HG03378 (cell line): ENCODE measurements at regions not wholly inside any gene's neighbourhood (a gene's known extent, or its start where the extent isn't known, plus 50 kb on each side); places are given as distances from the start of the nearest gene placed in this dataset.

Experiments used
- ATAC-seq: cut with Tn5 transposase; IDR thresholded peaks from one replicate; pipeline ENCODE4 v1.9.1; 2021; ENCODE audit warnings: mild to moderate bottlenecking, moderate library complexity; ENCODE audit not compliant: unreplicated experiment

- no peak for ATAC-seq
Measured at GRCh38 chr4:81963015-81963762, 410.6 kb downstream of the HNRNPD start.

DNA sequence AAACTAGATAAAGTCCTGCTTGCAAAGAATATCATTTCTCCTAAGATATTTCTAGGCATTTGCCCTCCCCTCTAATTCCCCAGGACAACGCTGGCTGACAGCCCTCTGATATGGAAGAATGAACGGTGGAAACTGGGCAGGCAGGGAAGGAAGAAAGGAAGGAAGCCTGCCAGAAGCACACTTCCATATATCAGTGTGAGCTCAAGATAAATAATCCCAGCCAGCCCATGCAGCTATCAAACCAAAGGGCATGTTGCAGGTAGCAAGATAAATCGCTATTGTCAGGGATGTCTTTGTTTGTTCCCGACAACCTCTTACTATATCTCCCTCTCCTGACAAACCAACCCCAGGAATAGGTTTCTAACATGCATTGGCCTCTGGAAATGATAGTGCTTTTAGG is 412.8 kb downstream of the HNRNPD start:
- no peak for ATAC-seq

GRCh38 chr4:81954271-81954670 is 419.5 kb downstream of the HNRNPD start:
- ATAC-seq: no peak

DNA sequence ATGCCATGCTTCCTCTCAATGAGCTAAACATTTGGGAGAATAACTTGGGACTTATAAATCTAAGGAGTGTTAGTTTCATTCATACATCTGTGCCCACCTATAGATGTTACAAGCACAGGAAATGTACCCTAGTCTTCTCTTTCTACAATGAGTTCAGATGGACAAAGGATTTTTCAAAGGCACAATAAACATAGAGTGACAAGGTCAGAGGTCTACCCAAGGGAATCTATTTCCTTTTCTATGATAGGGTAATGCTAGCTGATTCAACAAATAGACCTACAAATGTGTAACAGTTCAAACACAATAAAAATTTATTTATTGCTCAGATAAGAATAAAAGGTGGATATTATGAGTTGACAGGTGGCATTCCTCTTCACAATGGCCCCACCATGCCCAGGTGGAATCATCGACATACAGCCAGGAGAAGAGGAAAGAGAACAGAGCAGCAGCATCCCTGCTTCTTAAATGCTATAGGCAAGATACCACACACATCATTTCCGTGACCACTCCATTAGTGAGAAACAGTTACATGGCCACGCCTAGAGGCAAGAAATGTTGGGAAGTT is 421.8 kb downstream of the HNRNPD start:
- no peak for ATAC-seq

DNA sequence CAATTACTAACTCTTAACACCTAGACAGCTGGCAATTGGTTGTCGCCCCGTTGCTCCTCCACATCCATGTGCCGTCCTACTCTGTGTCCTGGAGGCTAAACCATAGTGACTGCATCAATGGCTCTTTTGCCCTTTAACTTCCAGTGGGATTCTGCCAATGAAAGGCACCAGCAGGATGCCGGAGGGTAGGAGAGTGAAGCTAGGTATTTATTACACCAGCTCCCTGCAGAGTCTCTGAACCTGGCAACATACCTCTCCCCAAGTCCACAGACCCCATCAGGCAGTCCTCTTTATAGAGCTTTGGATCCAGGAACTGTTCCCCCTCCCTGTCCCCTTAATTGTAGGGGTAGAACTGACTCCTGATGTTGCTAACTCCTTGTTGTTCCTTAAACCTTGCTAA is 426.8 kb downstream of the HNRNPD start:
- ATAC-seq: no peak

DNA sequence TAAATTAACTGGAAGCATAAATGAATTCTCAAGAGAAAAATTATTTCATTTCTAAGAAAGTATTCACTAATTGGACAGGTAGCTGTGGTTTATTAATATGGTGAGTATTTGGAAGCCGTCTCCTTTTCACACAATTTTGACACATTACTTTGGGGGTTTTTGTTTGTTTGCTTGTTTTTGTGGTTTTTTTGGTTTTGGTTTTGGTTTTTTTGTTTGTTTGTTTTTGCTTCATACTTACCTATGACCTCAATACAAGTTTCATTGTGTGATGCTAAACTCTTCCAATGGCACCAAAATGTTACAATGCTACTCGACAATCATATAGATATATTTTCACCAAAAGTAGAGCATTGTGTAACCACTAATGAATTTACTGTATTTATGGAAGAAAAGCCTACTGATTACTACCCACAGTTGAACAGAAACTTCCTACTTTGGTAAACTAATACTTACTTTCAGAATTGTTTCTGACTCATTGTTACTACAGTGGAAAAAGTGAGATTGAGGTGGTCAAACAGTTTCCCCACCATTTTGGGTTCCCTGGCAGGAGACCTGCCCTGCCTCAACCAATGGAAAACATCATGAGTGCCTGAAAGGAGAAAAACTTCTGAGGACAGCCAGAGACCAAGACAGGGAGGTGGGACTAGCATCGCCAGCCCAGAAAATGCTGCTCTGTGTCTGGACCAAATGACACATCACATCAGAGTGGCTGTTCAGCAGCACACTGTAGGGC is 443.1 kb downstream of the HNRNPD start:
- no peak for ATAC-seq

DNA sequence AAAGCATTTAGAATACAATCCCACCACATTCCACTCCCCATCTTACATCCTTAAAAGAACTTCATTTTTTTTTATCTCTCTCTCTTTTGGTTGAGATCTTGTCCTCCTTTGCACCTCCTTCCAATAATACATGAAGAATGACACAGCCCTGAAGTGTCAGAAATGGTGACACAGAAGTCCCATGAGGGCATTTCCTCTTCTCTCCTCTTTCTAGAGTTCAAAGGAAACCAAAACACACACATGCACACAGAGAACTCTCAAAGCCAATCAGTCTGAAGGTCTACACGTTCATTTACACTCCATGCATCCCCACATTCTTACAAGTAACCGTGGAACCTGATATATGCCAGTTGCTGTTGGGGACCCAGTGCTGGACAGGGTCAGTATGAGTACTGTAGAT is 450.7 kb downstream of the HNRNPD start:
- ATAC-seq: no peak

GRCh38 chr4:81922313-81922712 is 450.6 kb upstream of the RASGEF1B start:
- no peak for ATAC-seq

DNA sequence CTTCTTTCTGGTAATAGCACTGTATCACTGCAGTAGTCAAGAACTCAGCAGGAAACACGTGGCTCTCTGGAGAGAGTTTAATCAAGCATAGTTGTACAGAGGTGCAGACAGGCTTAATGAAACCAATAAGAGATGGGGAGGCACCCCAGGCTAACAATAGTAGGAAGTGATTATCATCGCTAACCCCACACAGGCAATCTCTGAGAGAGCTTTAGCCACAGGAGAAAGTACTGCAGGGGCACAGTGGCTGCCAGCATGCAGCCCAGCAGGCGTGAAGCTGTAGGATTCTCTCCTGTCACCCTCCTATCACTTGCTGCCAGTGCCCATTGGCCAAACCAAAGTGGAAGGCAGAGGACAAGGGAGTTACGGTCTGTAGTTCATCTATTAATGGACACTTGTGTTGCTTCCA is 450.0 kb upstream of the RASGEF1B start:
- ATAC-seq: no peak

- no peak for ATAC-seq
Measured at GRCh38 chr4:81919810-81920209, 448.1 kb upstream of the RASGEF1B start.

DNA sequence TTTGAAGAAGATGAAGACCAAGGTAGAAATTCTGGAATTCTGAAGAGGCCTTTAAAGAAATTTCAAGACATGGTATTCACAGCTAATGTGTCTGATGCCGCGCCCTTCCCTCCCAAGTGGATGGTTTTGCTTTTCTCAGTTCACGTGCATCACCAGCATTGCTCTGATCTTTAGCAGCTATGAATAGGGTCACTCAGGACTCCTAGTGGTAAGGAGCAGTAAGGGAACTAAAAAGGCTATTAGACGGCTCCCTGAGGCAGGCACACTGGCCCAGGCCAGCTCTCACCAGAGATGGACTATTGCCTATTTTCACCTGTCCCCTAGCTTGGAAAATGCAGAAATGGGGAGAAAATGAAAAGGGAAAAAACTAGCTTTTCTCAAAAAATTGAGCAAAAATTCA is 447.5 kb upstream of the RASGEF1B start:
- peak; percentile 65 for ATAC-seq

DNA sequence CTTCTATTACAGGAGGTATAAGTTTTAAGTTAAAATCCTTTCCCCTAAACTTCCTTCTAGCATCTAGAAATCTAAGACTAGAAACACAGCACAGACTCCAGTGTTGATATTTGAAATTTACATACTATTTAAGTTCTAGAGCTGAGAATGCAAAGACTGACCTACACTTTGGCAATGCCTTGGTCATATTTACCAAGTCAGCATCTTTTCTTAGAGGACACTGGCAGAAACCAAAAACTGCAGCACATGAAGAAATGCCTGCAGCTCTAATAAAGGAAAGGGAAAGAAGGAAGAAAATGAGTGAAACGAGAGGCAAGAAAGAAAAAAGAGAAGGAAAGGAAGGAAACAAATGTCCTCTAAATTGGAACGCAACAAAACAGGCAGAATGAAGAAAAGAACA is 443.7 kb upstream of the RASGEF1B start:
- ATAC-seq: no peak

DNA sequence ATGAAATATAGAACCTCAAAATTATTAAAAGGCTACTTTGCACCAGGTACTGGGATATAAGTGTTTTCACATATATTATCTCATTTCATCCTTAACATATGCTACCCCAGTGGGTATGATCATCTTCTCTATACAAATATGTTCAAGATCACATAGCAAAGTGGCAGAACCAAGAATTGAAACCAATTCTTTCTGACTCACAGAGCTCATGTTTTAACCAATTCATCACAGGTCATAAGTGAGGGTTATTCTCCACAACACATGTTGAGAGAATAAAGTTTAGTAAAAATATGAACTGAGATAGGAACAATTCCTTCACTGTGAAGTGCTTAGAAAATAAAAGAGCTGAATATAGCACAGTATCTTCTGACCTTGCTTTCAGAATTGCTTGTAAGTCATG is 442.9 kb upstream of the RASGEF1B start:
- ATAC-seq: peak; percentile 56

- ATAC-seq: peak; percentile 77
Measured at GRCh38 chr4:81913427-81913879, 441.7 kb upstream of the RASGEF1B start.

- no peak for ATAC-seq
Measured at GRCh38 chr4:81912376-81913030, 440.8 kb upstream of the RASGEF1B start.

GRCh38 chr4:81906905-81907304 is 435.2 kb upstream of the RASGEF1B start:
- no peak for ATAC-seq

DNA sequence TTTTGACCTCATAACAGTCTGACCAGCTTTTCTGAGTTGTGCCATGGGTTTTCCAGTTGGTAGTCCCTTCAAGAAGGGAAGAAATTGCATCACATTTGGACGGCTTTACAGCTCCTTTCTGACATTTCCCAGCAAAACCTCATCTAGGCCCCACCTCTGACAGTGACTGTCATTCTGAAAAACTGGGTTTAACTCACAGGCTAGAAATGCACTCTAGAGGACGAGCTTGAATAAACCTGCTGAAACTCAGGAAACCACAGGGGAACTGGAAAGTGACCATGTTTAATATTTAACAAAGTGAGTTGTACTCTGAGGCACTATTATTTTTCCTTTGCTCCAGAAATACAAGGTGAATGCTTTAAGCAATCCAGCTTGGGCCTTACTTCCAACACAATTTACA is 434.3 kb upstream of the RASGEF1B start:
- peak; percentile 99 for ATAC-seq

DNA sequence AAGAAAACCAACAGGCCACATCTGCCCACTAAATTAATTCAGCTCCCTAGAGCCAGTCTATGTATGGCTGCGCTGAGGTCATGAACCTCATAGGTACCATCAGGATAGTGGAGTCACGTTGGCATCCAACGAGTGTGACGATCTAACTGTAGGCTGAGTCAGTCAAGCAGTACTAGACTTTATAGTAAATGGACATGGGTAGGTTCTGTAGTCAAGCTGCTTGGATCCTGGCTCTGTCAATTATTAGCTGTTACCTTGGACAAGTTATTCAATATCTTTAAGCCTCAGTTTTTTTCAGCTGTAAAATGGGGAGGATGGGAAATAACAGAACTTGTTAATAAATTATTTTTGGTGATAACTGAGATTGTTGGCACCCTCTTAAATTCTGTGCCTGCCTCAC is 432.4 kb upstream of the RASGEF1B start:
- ATAC-seq: no peak

GRCh38 chr4:81903212-81903611 is 431.5 kb upstream of the RASGEF1B start:
- ATAC-seq: no peak

GRCh38 chr4:81898862-81899504 is 427.3 kb upstream of the RASGEF1B start:
- no peak for ATAC-seq

GRCh38 chr4:81896936-81897335 is 425.2 kb upstream of the RASGEF1B start:
- no peak for ATAC-seq
